K562 (cell line): ENCODE measurements at regions not wholly inside any gene's neighbourhood (a gene's known extent, or its start where the extent isn't known, plus 50 kb on each side); places are given as distances from the start of the nearest gene placed in this dataset.
"Not testable (repeated sequence)": the region's sequence is repeated elsewhere in the genome, so short reads cannot be mapped to it uniquely, and the experiment has no call there.

Experiments
- ATAC-seq: fragments of 200-7000 bp; cut with Tn5 transposase; 3 replicates; pipeline ENCODE4 v1.9.1; 2020; ENCODE audit warnings: moderate library complexity
- BruUV-seq: library from RNA; stranded (reverse); fragments of 400-500 nt; replicated peaks from 2 replicates; lab custom pipeline; 2021; lab: Mats Ljungman, UMichigan
- CTCF ChIA-PET: fragments of 300-600 bp; formaldehyde crosslinking; extraction: SDS; loops from one replicate; lab custom pipeline; 2021; ENCODE audit warnings: low intra/inter-chr PET ratio; lab: Yijun Ruan, JAX
- POLR2A ChIA-PET: fragments of 300-600, 350-650 bp; sonication (Branson Sonifier 250); formaldehyde crosslinking; extraction: SDS; loops from one replicate; lab custom pipeline; 2021; ENCODE audit warnings: antibody characterized with exemption, inconsistent platforms; lab: Yijun Ruan, JAX
- DNase-seq, 4 experiments: peaks; one replicate each; pipeline versions ENCODE4 v3.0.0 to v3.0.0-alpha.2; 2011 to 2018; ENCODE audit warnings: low spot score in 3 of 4, mixed read lengths in 3 of 4; ENCODE audit errors: extremely low read depth in 1 of 4
- FAIRE-seq: peaks from 2 replicates; lab custom pipeline; 2011; peaks lifted over from hg19 to GRCh38; lab: Jason Lieb, UNC
- H2AFZ ChIP-seq: 2 replicates; pipeline ENCODE4 v1.6.0; 2011; ENCODE audit warnings: low read depth, low read length, control low read depth, inconsistent platforms
- H3K27ac ChIP-seq: fragments of 200-600 bp; 3 replicates; pipeline ENCODE4 v1.8.0; 2011; ENCODE audit warnings: low read depth, mild to moderate bottlenecking, control low read depth, inconsistent platforms, low read length, moderate library complexity, mixed read lengths; ENCODE audit errors: extremely low read depth
- H3K27me3 ChIP-seq, 2 experiments: fragments of 300-600 bp in 1 of 2; 2 replicates in 1 of 2; 3 replicates in 1 of 2; pipeline versions ENCODE4 v1.6.0 to v1.8.0; 2011; ENCODE audit warnings: inconsistent platforms in 2 of 2, low read length in 2 of 2, mild to moderate bottlenecking in 1 of 2, mixed read lengths in 1 of 2, moderate library complexity in 1 of 2; ENCODE audit not compliant: control insufficient read depth in 2 of 2, insufficient read depth in 2 of 2
- H3K36me3 ChIP-seq: fragments of 300-600 bp; 3 replicates; pipeline ENCODE4 v1.8.0; 2011; ENCODE audit warnings: mild to moderate bottlenecking, low read length, inconsistent platforms; ENCODE audit not compliant: control insufficient read depth, insufficient read depth
- H3K4me1 ChIP-seq, 2 experiments: fragments of 200-600 bp in 1 of 2; replicated peaks in 1 of 2; 2 replicates in 1 of 2; 3 replicates in 1 of 2; pipeline versions ENCODE4 v1.5.1 to v1.8.0; 2011; ENCODE audit warnings: inconsistent platforms in 2 of 2, low read length in 2 of 2, mild to moderate bottlenecking in 1 of 2, mixed read lengths in 1 of 2, moderate library complexity in 1 of 2; ENCODE audit not compliant: control insufficient read depth in 2 of 2, insufficient read depth in 2 of 2
- H3K4me2 ChIP-seq: 2 replicates; pipeline ENCODE4 v1.6.1; 2011; ENCODE audit warnings: low read length, control low read depth, inconsistent platforms, mixed read lengths; ENCODE audit not compliant: insufficient read depth
- H3K4me3 ChIP-seq: fragments of 200-600 bp; sonication (generic), shearing (Covaris generic); 2 replicates; pipeline ENCODE4 v1.5.1; 2016; ENCODE audit warnings: control low read depth, inconsistent platforms
- H3K79me2 ChIP-seq: fragments of 200-600 bp; 3 replicates; pipeline ENCODE4 v1.8.0; 2011; ENCODE audit warnings: low read length, inconsistent platforms; ENCODE audit not compliant: control insufficient read depth, insufficient read depth
- H3K9ac ChIP-seq, 2 experiments: 2 replicates each; pipeline versions ENCODE4 v1.6.0 to v1.6.1; 2011; ENCODE audit warnings: low read depth in 2 of 2, low read length in 2 of 2, control low read depth in 1 of 2, inconsistent platforms in 1 of 2, mild to moderate bottlenecking in 1 of 2, mixed read lengths in 1 of 2; ENCODE audit not compliant: insufficient read depth in 1 of 2
- H3K9me1 ChIP-seq: one replicate; pipeline ENCODE4 v1.6.0; 2011; ENCODE audit warnings: inconsistent platforms, mild to moderate bottlenecking, low read length, moderate library complexity; ENCODE audit not compliant: control insufficient read depth, insufficient read depth
- H3K9me3 ChIP-seq: replicated peaks from 2 replicates; pipeline ENCODE4 v1.5.1; 2011; ENCODE audit warnings: low read depth, low read length, inconsistent platforms; ENCODE audit not compliant: control insufficient read depth, insufficient read depth
- H4K20me1 ChIP-seq: replicated peaks from 2 replicates; pipeline ENCODE4 v1.6.1; 2011; ENCODE audit warnings: low read length, inconsistent platforms, mixed read lengths; ENCODE audit not compliant: control insufficient read depth, insufficient read depth
- CEBPB ChIP-seq: fragments of 450-650 bp; IDR thresholded peaks from 2 replicates; pipeline ENCODE4 v1.6.1; 2016; ENCODE audit warnings: missing genetic modification characterization, missing compliant biosample characterization
- CEBPG ChIP-seq, 3 experiments: fragments of 200-800 bp in 1 of 3; sonication (Bioruptor generic) in 1 of 3; sonication (generic) in 1 of 3; formaldehyde crosslinking in 1 of 3; IDR thresholded peaks in 2 of 3; conservative IDR thresholded peaks in 1 of 3; 2 replicates each; pipeline versions ENCODE4 v1.6.1 to v1.8.0; 2016 to 2022; ENCODE audit warnings: missing compliant biosample characterization in 2 of 3, missing genetic modification characterization in 2 of 3, mild to moderate bottlenecking in 1 of 3, missing genetic modification reagents in 1 of 3
- COPS2 ChIP-seq: fragments of 450-650 bp; conservative IDR thresholded peaks from 2 replicates; pipeline ENCODE4 v1.6.1; 2016; ENCODE audit warnings: mild to moderate bottlenecking, moderate library complexity
- GABPB1 ChIP-seq: sonication (generic); formaldehyde crosslinking; IDR thresholded peaks from 2 replicates; pipeline ENCODE4 v1.8.0; 2022; ENCODE audit warnings: mild to moderate bottlenecking, missing genetic modification reagents
- HDAC2 ChIP-seq: fragments of 450-650 bp; IDR thresholded peaks from 2 replicates; pipeline ENCODE4 v1.6.1; 2016; ENCODE audit warnings: mild to moderate bottlenecking
- NKRF ChIP-seq: fragments of 450-650 bp; IDR thresholded peaks from 2 replicates; pipeline ENCODE4 v1.6.1; 2016; ENCODE audit warnings: borderline replicate concordance
- THRA ChIP-seq: fragments of 450-650 bp; IDR thresholded peaks from 2 replicates; pipeline ENCODE4 v1.6.1; 2017; ENCODE audit warnings: mild to moderate bottlenecking, moderate library complexity
- WGBS: fragments of 100-300 bp; shearing (Covaris generic); methylation state at CpG from one replicate; pipeline ENCODE4 v1.1.6; 2016; ENCODE audit warnings: low coverage, mixed read lengths; ENCODE audit not compliant: insufficient coverage; ENCODE audit errors: missing lambda C conversion rate; 5-methylcytosine and 5-hydroxymethylcytosine counted together
- in situ Hi-C: fragments of 300-500 bp; cut with MboI; formaldehyde crosslinking; loops from 4 replicates; pipeline ENCODE4 v1.15.0; 2018; ENCODE audit warnings: inconsistent platforms, mixed read lengths
- intact Hi-C: fragments of 100-400 bp; cut with micrococcal nuclease; formaldehyde crosslinking; loops from 2 replicates; pipeline ENCODE4 v1.14.2; 2022

GRCh38 chr22:41039641-41040040 is 52.8 kb upstream of the EP300 start:
- ATAC-seq, H3K4me2 ChIP-seq, CTCF ChIA-PET, H3K4me3 ChIP-seq, in situ Hi-C loops, H3K4me1 ChIP-seq, H3K9me1 ChIP-seq, H3K9me3 ChIP-seq, H3K79me2 ChIP-seq, FAIRE-seq, H3K36me3 ChIP-seq, H4K20me1 ChIP-seq, H3K27me3 ChIP-seq, intact Hi-C loops, H3K27ac ChIP-seq, DNase-seq, POLR2A ChIA-PET, H2AFZ ChIP-seq, H3K9ac ChIP-seq, BruUV-seq: not testable (repeated sequence)
- WGBS: 7% methylated on average over 5 of the region's 9 CpGs

- no TSS peak for BruUV-seq
- CTCF ChIA-PET: no interaction called here
- in situ Hi-C loops (no loop called here), intact Hi-C loops (no loop called here)
- H3K27me3 ChIP-seq: peaks cover 0 to 2% of the 10 kb centered on the region in 2 experiments; a peak in 1 of 5 replicates
- TF ChIP-seq CEBPG (CRISPR knock-in tag; IDR thresholded peaks at IDR 0.05) (no peak), CEBPG (tag; conservative IDR thresholded peaks at IDR 0.05 in 1 of 2, IDR thresholded peaks at IDR 0.05 in 1 of 2) (peak in 1 of 2 experiments; percentile 65; a peak in 2 of 4 replicates), COPS2 (no peak), NKRF (no peak), GABPB1 (CRISPR knock-in tag) (no peak), THRA (no peak), CEBPB (tag) (peak; percentile 63), HDAC2 (no peak)
- no peak overlapping the region for H3K4me3 ChIP-seq
- ATAC-seq: no peak
- H3K9ac ChIP-seq: no peak overlapping the region
- POLR2A ChIA-PET: no interaction called here
- WGBS: 0% methylated on average over 1 of the region's 1 CpG
- no peaks in the 10 kb centered on the region for H3K36me3 ChIP-seq
- H3K9me1 ChIP-seq: no peaks in the 10 kb centered on the region
- FAIRE-seq: no peak
- H3K27ac ChIP-seq: no peak overlapping the region
- no peak overlapping the region for H3K4me2 ChIP-seq
- no peaks in the 10 kb centered on the region for H3K4me1 ChIP-seq
- H3K9me3 ChIP-seq: no peaks in the 10 kb centered on the region
- H3K79me2 ChIP-seq: no peaks in the 10 kb centered on the region
- no peak for DNase-seq
- H4K20me1 ChIP-seq: no peaks in the 10 kb centered on the region
- H2AFZ ChIP-seq: no peak overlapping the region
These were observed 51.9 kb upstream of the EP300 start for GRCh38 chr22:41040483-41040882.
